Posterior cingulate gyrus (tissue), 11 donors: ENCODE measurements at regions not wholly inside any gene's neighbourhood (a gene's known extent, or its start where the extent isn't known, plus 50 kb on each side); places are given as distances from the start of the nearest gene placed in this dataset.

Source experiments
- DNase-seq, 10 donors: peaks; one replicate each; pipeline versions ENCODE4 v3.0.0 to v3.0.0-alpha.2; 2020 to 2021; ENCODE audit warnings: mixed read lengths in 3 of 10
- intact Hi-C: fragments of 100-400 bp; cut with DNase I; formaldehyde crosslinking; loops from one replicate; pipeline ENCODE4 v1.15.1; 2023

DNA sequence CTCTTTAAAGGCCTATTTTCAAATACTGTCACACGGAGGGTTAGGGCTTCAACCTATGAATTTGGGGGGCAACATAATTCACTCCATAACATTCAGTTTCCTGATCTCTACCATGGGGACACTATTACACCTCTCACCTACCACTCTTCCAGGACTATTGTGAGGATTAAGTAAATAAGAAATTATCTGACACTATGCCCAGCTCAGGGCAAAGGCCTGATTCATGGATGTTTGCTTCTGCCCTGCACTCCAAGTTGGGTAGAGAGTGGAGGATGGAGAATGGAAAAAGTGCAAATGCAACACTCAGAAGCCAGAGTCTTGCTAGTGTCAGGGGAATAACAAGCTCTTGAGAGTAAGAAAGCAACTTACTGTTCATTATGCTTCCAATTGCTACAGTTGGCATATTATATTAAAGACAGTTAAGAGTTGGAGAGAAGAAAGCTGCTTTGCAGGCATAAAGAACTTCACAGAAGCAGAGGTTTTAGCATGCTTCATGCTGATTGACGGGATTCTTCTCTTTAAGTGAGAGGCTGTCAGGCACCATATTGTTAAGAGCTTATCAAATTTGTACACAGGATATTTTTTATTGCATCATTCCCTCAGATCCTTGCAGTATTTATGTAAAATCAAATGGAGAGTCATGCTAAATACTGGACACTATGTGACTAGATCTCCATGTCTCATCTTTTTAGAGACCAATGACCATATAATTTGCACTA, 375.3 kb downstream of the VPS13C start:
- intact Hi-C loops, result no loop called here
- DNase-seq, result no peak

DNA sequence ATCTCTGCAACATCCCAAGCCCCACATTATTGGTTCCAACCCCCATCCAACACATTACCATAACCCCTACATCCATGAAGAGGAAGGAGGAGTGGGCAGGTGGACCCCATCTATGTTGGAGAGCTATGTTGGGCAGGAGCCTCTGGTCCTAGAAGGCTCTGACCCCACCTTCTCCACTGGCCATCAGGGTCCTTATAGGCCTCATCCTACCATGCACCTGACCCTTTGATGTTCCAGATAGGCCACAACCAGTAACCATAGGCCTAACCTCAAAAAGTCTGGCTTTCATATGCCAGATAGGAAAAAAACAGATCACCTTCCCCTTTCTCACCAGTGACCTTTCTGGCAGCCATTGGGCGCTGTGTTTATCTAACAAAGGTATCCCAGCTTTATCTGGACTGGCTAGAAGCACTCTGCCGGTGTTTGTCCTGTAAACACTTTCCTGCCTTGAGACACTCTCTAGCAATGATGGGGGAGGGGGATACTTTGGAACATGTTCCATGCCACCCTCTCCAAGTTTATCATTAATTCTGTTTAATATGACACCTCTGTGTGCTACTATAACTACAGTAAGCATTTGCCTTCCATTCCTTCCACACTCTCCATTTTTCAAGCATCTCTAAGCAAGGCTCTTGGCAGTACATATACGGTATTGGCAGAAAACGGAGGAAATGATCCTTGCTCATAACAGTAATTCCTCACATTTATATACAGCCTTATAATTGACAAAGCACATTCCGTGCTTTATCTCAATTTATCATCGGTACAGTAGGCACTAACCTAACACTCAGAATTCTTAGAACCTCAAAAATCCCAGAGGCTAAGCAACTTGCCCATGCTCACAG, 377.1 kb downstream of the VPS13C start:
- DNase-seq, result no peak
- intact Hi-C loops, result no loop called here

DNA sequence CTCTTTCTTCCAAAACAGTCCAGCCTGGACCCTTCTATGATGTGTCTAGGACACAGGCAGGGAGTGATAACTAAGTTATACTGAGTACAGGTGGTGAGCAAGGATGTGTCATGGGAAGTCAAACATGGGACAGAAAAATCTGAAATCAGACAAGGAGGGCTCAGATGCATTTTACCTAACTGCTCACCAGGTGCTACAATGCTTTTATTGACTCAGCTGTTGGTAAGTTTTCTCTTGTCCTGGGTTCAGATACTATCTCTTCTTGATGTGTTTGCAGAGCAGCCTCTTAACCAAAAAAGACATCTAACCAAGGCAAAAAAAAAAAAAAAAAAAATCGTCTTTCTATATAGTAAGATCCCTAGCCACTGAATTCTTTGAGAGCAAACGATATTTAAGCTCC, 378.6 kb downstream of the VPS13C start:
- intact Hi-C loops, result no loop called here
- no peak for DNase-seq

DNA sequence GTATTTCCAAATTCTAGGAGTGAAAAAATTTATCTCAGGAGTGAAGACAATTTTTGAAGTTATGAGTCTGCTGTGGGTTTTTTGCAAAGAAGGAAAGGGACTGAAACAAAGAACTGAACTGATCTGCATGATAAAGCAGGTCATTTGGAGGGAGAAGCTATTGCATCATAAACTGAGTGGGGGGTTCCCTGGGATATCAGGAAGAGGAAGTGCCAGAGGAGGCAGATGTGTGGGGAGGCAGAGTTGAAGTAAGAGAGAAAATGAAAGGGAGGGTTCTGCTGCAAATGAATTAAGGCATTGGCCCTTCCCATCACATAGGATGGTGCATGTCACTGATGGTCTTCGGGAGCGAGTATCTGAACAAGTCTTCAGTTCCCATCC, 379.2 kb downstream of the VPS13C start:
- intact Hi-C loops, result no loop called here
- DNase-seq, result no peak

DNA sequence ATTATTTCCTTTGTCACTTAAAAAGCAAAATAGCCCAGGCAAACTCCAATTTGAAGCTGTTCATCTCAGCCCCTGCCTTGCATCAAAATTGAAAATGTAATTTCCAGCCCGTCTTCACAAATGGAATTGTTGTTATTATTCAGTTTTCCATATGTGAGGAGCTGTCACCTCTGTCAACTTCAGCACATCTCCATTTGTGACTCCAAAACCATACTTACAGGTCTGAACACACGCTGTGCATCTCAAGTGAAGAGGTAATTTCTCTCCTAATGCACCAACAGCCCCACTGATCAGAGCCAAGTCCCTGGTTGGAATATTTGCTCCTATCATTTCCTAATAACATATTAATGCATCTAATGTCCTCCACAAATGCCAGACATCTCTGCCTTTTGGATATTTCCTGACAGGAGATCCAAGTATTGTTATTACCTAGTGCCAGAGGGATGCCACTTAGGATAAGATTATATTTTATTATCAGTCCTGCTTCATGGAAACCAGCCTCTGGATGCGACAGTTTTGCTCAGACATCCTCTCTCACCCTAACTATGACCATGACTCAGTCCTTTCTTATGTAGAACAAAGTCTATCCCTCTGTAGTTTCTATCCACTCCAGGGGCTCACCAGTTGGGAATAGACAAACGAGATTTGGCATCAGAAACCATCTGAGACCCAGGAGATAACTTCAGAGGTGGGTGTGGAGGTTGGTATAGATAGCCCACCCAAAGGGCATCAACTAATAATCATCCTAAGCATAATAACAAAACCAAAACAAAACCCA, 379.8 kb downstream of the VPS13C start:
- intact Hi-C loops, result no loop called here
- DNase-seq, result no peak

DNA sequence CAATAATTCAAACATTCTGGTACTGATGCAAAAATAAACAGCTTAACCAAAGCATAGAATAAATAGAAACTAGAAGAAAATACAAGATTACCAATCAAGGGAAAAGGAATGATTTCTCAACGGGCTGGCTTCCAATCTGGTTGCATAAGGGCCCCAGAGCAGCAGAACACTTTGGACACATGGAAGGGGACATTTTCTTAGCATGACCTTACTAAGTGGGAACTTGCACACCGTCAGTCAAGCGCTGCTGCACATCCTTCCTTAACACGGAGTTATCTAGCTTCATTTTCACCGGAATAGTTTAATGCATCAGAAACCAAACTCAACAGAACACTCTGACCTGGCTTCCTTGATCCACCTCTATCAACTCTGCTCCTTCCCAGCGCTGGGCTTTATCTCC, 388.5 kb downstream of the VPS13C start:
- intact Hi-C loops, result no loop called here
- no peak for DNase-seq

DNA sequence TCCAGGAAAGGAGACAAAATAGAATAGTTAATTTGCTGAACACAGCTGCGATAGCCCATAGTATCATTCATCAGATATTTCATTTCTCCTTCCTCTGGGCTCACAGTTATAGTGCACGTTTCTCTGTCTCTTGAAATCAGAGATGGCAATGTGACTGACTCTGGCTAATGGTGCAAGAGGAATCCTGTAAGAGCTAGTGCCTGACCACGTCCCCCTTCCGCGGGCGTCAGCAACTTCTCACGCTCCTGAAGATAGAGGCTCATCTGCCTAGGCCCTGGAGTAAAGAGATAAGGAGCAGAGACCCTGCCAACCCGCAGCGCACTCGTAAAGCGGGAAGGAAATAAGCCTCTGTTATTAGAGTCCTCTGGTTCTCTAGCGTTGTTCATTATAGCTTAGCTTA, 391.8 kb downstream of the VPS13C start:
- DNase-seq, result no peak
- intact Hi-C loops, result no loop called here

DNA sequence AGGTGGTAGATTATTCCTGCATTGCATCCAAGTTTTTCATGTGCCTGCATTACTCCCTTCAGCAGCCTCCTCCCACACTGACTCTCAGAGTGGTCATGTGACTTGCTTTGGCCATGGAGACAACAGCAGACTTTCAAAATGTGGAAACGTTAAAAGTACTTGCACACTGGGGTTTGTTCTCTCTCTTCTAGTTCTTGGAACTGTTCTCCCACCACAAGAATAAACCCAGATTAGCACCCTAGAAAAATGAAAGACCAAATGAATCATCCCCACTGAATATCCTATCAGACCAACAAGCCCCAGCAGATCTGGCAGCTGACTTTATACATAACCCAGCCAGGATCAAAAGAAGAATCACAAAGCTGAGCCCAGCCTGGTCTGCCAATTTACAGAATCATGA, 398.5 kb downstream of the VPS13C start:
- no peak for DNase-seq
- intact Hi-C loops, result no loop called here

DNA sequence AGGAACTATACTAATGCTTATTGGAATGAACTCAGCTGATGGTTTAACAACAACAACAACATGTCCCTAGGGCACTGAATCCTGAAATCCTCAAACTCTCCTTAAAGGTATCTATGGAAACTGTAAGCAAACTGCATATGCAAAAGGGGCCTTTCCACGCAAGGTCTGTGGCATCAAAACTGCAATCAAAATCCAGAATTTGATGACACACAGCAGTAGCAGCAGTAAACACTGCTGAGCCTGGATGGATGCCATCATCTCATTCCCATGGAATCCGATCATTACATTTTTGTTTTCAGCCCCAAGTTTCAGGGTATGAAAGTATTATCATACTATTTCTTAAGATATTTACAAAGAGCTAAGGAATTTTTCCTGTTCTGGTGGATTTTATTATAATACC, 399.7 kb downstream of the VPS13C start:
- no peak for DNase-seq
- intact Hi-C loops, result no loop called here

DNA sequence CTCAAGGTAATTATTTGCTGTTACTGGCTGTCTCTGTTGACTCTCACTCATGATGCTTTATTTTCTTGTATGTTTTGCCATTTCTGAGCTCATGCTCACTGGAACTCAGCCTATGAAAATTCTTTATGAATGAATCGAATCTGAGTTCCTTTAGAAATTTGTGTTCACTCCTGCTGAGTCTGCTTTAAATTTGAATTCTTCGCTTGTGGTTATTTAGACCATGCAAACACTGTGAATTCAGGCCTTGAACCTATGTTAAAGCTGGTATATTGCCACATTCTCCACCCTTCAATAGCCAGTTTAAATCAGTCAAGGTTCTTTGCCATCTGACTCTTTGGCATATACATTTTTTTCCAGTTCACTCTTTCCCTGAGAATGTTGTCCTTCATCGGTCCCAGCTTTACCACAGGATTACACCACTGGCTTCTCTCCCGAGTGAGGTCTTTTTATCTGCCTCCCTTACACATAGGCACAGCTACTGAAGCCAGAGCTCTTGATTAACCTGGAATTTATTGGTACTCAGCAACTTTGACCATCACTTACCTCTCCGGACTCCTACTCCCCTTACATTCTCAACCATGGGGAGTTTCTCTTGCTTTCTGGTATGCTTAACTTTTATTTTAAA, 400.6 kb downstream of the VPS13C start:
- intact Hi-C loops, result no loop called here
- no peak for DNase-seq

DNA sequence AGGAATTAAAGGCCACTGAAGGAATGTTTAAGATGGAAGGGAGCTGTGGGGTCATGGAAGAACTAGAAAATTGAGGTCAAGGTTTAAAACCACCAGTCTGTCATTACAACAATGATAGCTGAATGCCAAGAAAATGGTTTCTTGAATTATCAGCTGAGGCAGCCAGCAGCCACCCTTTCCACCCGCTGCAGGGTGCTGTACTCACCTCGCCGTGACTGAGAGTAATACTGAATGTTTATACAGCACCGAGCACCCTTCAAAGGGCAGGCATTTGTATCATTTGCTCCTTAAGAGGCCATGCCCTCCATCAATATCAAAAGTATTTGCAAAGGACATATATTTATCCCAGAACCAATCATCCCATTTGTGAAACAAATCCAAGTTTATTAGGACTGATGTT, 402.8 kb downstream of the VPS13C start:
- DNase-seq, result no peak
- intact Hi-C loops, result no loop called here

DNA sequence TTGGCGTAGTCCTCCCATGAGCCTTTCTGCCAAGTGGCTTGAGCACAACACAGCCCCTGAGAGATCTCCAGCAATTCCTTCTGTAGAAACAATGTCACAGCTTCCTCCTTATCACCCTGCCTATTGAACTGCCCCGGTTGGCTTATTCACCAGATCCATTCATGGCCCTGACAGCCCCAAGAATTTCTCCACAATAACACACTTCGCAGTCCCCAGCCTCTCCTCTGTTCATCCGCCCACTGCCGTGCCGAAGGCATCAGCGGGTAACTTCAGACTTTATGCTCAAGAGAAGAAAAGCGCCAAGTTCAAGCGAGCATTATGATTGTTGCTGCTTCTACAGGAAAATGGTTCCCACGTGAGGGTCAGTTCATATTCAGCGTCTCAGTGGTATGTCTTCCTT, 403.9 kb downstream of the VPS13C start:
- intact Hi-C loops, result no loop called here
- DNase-seq, result no peak

DNA sequence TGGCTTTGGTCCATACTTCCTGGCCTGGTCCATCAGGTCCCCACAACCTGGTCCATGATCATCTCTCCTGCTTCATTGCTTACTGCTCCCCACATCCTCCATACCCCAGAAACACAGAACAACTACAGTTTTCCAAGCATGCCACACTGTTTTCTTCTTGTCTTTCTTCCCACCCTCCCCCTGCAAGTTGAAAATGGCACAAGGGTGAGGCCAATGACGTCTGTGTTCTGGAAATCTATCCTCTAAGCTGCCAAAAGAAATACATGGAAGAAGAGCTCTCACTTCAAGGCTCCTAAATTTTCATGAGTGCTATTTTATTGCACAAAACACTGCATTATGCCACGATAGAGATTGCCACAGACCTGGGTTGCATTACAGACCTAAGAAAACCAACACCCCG, 404.4 kb downstream of the VPS13C start:
- intact Hi-C loops, result no loop called here
- no peak for DNase-seq

DNA sequence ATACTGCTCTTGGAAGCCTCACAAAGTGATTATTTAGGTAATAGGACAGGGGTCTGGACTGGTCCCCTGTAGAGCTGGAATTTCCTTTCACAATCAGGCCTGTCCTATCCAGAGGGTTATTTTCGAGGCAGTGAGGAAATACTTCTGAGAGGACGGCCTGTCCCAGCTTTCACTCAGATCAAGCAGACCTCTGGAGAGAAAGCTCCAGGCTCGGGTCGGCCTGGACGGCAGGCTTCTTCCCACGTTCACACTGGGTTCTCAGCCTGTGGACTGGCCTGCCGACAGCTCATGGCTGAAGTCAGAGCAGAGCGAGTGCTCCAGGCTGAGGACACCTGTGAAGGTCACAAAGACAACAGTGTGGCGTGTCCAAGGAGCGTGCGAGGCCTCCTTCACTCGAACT, 405.3 kb downstream of the VPS13C start:
- intact Hi-C loops, result no loop called here
- DNase-seq, result no peak

DNA sequence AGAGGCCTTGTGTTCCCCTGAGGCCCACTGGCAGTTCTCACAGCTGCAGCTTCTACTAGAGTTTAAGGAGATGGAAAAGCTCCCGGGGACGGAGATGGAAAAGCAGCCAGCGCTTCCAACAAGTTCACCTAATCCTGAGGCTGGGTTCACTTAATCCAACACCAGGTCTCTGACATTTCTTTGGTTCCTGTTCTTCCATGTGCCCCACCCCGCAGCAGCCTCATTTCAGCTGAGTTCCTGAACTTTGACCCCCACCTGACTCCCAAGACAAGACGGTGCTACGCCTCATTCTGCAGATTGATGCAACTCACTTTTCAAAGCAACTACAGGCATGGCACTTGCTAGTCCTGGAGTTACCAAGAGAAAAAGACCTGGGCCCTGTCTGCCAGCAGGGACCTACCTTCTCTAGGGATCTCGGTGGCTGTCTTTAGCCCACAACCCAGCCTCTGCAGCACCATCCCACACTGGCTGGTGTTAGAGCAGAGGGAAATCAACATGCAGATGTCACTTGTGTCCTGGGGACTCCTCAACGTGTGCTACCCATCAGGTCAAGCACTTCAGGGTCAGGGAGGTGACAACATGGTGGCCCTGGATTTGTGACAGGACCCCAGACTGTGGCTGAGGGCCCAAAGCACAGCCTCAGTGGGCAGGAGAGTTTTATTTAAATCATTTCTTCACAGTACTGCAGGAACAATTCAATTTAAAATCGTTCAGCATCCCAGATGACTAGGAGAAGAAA, 406.1 kb downstream of the VPS13C start:
- no peak for DNase-seq
- intact Hi-C loops, result no loop called here

DNA sequence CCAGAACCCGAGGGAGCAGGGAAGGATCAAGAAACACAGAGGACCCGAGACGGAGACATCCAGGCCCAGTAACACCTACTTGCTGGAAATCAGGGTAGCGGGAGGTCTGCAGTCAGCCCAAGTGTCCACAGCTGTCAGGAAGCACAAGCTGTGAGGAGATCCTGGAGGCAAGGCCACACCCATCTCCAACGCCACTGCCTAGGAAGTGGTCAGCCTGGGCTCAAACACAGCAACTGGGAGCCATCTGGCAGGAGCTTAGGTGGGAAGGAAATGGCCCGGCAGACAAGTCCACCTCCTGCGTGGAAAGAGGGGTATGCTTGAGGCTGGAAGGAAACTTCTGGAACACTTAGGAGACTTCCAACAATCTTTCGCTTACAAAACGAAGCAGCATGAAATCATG, 407.1 kb downstream of the VPS13C start:
- intact Hi-C loops, result no loop called here
- no peak for DNase-seq

DNA sequence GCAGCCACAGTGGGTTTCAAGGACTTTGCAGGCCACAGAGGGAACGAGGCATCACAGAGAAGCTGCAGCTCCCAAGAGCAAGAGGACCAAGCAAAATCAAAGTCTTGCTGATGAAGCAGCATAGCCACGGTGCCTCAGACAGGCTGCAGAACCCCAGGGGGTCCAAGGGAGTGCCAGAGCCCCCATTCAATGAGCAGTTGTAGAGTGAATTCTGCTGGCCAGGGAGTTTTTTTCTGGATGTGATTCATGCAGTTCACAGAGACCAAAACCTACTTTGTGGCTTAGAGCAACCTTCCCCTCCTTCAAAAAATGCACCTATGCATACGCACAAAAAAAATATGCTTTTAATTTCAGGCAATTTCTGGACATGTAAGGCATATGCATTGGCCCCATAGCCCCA, 409.0 kb downstream of the VPS13C start:
- no peak for DNase-seq
- intact Hi-C loops, result no loop called here

DNA sequence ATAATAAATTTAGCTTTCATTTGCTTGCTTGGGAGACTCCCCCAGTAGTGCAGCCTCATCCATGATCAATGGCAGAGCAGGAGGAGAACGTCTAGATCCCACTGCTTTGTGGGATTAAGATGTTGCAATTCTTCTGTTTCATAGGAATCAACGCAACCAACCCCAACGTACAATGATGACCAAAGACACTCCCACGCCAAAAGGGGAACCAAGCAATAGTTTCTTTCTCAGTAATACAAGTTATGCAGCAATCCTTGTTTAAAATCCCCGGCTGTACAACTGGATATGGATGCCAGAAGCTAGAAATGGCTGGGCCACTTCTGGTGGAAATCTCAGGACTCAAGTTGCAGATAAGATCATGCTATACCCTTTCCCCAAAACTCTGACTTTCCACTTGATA, 411.2 kb downstream of the VPS13C start:
- no peak for DNase-seq
- intact Hi-C loops, result no loop called here

DNA sequence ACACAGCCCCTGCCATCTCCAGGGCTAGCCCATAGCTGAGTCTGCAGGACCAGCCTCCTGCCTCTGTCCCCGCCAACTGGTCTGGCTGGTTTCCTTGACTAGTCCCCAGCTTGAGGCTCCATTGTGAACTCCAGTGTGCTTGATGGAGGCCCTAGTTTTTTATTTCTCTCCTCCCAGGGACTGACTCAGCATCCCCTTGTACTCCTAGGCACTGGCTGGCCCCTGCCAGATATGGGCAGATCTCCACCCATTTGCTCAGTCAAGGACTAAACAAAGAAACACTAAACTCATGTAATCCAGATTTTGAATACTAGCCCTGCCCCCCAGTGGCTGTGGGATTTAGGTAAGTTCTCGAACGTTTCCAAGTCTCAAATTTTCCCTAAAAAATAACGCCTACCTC, 415.4 kb upstream of the RORA start:
- intact Hi-C loops, result no loop called here
- DNase-seq, result no peak

DNA sequence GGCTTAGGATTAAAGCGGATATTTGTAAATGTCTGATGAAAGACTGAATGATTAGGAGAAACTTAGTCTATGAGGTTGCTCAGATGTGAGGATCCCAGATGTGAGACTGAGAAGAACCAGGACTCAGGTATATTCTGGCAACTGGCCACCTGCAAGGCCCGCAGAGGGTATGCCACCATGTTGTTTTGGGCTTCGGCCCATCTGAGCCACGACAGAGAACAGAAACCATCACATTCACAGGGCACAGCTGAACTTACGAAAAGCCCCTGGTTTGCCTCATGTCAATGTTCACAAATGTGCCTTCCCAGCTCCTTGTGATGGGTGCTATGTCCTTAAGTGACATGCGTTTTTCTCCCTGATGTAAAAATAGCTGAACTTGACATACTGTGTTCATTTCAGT, 412.5 kb upstream of the RORA start:
- intact Hi-C loops, result no loop called here
- no peak for DNase-seq
